RWPE2 (cell line): ENCODE measurements at regions not wholly inside any gene's neighbourhood (a gene's known extent, or its start where the extent isn't known, plus 50 kb on each side); places are given as distances from the start of the nearest gene placed in this dataset.

Experiments
- ATAC-seq: fragments of 200-7000 bp; cut with Tn5 transposase; 3 replicates; pipeline ENCODE4 v1.9.1; 2021; ENCODE audit warnings: low read depth
- DNase-seq: peaks from one replicate; pipeline ENCODE4 v3.0.0-alpha.2; 2020; ENCODE audit warnings: low spot score
- H3K27ac ChIP-seq: fragments of 450-650 bp; 2 replicates; pipeline ENCODE4 v1.5.1; 2017; ENCODE audit warnings: mild to moderate bottlenecking; ENCODE audit not compliant: poor library complexity, severe bottlenecking
- H3K27me3 ChIP-seq: fragments of 250-450 bp; sonication (Bioruptor Pico); 2 replicates; pipeline ENCODE4 v1.5.1; 2021; ENCODE audit warnings: mild to moderate bottlenecking, moderate library complexity; ENCODE audit not compliant: insufficient read depth, poor library complexity, severe bottlenecking
- H3K36me3 ChIP-seq: fragments of 250-450 bp; sonication (Bioruptor Pico); 2 replicates; pipeline ENCODE4 v1.5.1; 2020; ENCODE audit warnings: low read depth, mild to moderate bottlenecking, moderate library complexity
- H3K4me1 ChIP-seq: fragments of 250-450 bp; sonication (Bioruptor Pico); 2 replicates; pipeline ENCODE4 v1.5.1; 2021; ENCODE audit warnings: mild to moderate bottlenecking, moderate library complexity; ENCODE audit not compliant: insufficient read depth, poor library complexity, severe bottlenecking
- H3K4me3 ChIP-seq: fragments of 250-450 bp; sonication (Bioruptor Pico); 2 replicates; pipeline ENCODE4 v1.5.1; 2021; ENCODE audit warnings: mild to moderate bottlenecking, moderate library complexity; ENCODE audit not compliant: severe bottlenecking
- H3K9me3 ChIP-seq: fragments of 250-450 bp; sonication (Bioruptor Pico); 2 replicates; pipeline ENCODE4 v1.5.1; 2021; ENCODE audit warnings: mild to moderate bottlenecking, moderate library complexity; ENCODE audit not compliant: severe bottlenecking
- TF ChIP-seq, protein P1 (sequence below): fragments of 450-650 bp; IDR thresholded peaks from one replicate; pipeline ENCODE4 v1.5.1; 2017; ENCODE audit warnings: mild to moderate bottlenecking, moderate library complexity; ENCODE audit not compliant: poor library complexity, severe bottlenecking

DNA sequence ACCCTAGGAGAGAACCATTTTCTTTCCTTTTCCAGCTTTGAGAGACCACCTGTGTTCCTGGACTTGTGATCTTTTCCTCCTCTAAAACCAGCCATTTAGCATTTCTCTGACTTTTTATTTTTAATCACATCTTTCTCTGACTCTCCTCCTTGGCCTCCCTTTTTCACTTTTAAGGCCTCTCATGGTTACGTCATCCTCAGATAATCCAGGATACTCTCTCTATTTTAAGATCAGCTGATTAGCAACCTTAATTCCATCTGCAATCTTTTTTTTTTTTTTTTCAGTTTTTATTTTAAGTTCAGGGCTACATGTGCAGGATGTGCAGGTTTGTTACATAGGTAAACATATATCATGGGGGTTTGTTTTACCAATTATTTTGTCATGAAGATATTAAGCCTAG is 54.0 kb downstream of the RFPL4B start:
- Histone ChIP-seq H3K36me3 (no peaks in the 10 kb centered on the region), H3K27me3 (no peaks in the 10 kb centered on the region), H3K4me3 (no peak overlapping the region), H3K9me3 (no peaks in the 10 kb centered on the region), H3K4me1 (no peaks in the 10 kb centered on the region), H3K27ac (no peak overlapping the region)
- ATAC-seq (no peak), DNase-seq (no peak)
- TF ChIP-seq, protein P1, sequence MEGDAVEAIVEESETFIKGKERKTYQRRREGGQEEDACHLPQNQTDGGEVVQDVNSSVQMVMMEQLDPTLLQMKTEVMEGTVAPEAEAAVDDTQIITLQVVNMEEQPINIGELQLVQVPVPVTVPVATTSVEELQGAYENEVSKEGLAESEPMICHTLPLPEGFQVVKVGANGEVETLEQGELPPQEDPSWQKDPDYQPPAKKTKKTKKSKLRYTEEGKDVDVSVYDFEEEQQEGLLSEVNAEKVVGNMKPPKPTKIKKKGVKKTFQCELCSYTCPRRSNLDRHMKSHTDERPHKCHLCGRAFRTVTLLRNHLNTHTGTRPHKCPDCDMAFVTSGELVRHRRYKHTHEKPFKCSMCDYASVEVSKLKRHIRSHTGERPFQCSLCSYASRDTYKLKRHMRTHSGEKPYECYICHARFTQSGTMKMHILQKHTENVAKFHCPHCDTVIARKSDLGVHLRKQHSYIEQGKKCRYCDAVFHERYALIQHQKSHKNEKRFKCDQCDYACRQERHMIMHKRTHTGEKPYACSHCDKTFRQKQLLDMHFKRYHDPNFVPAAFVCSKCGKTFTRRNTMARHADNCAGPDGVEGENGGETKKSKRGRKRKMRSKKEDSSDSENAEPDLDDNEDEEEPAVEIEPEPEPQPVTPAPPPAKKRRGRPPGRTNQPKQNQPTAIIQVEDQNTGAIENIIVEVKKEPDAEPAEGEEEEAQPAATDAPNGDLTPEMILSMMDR = no peak

GRCh38 chr6:112407101-112407590 is 60.0 kb downstream of the RFPL4B start:
- no peak overlapping the region for H3K27ac ChIP-seq
- no peaks in the 10 kb centered on the region for H3K4me1 ChIP-seq
- H3K27me3 ChIP-seq = no peaks in the 10 kb centered on the region
- ATAC-seq (no peak), DNase-seq (no peak)
- H3K9me3 ChIP-seq = no peaks in the 10 kb centered on the region
- TF ChIP-seq, protein P1 = no peak
- no peaks in the 10 kb centered on the region for H3K36me3 ChIP-seq
- H3K4me3 ChIP-seq = no peak overlapping the region

DNA sequence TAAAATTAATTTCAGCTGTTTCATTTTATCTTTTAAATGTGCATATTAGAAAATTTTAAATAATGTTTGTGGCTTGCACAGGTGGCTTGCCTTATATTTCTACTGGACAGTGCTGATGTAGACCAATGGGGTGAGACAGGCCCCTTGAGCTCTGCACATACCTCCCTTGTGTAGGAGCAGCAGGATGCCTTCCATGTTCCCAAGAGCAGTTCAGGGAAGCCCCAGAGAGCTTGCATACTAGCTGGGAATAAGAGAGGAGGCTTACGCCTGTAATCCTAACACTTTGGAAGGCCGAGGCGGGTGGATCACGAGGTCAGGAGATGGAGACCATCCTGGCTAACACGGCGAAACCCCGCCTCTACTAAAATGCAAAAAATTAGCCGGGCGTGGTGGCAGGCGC is 61.4 kb downstream of the RFPL4B start:
- H3K27ac ChIP-seq = no peak overlapping the region
- H3K4me3 ChIP-seq = no peak overlapping the region
- no peaks in the 10 kb centered on the region for H3K27me3 ChIP-seq
- no peaks in the 10 kb centered on the region for H3K9me3 ChIP-seq
- TF ChIP-seq, protein P1 = no peak
- DNase-seq (no peak), ATAC-seq (no peak)
- no peaks in the 10 kb centered on the region for H3K4me1 ChIP-seq
- no peaks in the 10 kb centered on the region for H3K36me3 ChIP-seq

GRCh38 chr6:112409311-112409710 is 62.2 kb downstream of the RFPL4B start:
- H3K27me3 ChIP-seq = no peaks in the 10 kb centered on the region
- no peak for ATAC-seq
- H3K4me3 ChIP-seq = no peak overlapping the region
- H3K9me3 ChIP-seq = no peaks in the 10 kb centered on the region
- no peaks in the 10 kb centered on the region for H3K36me3 ChIP-seq
- DNase-seq = no peak
- H3K4me1 ChIP-seq = no peaks in the 10 kb centered on the region
- no peak overlapping the region for H3K27ac ChIP-seq
- TF ChIP-seq, protein P1 = no peak

DNA sequence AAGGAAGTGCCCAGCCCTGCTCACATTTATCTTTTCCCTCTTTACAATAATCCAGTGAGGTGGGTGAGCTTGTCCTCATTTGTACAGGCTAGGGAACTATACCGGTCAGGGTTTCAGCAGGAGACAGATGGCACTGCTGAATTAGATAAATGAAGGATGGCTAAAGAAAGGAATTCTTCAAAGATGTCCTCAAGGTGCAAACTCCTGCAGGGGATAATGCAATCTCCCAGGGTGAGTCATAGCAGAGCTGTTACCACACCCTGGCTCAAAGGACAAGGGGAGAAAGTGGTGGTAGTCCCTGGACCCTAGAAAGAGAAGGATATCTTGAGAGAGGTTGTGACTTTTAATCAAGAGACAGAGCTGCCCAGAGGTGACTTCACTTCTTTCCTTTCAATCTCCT is 66.7 kb downstream of the RFPL4B start:
- TF ChIP-seq, protein P1 = peak; percentile 31
- ATAC-seq (peak; percentile 79), DNase-seq (no peak)
- no peak overlapping the region for H3K4me3 ChIP-seq
- H3K27me3 ChIP-seq = no peaks in the 10 kb centered on the region
- no peaks in the 10 kb centered on the region for H3K36me3 ChIP-seq
- no peaks in the 10 kb centered on the region for H3K4me1 ChIP-seq
- H3K27ac ChIP-seq = no peak overlapping the region
- H3K9me3 ChIP-seq = no peaks in the 10 kb centered on the region
